ENCODE measurements at regions not wholly inside any gene's neighbourhood (a gene's known extent, or its start where the extent isn't known, plus 50 kb on each side); places are given as distances from the start of the nearest gene placed in this dataset.

DNA sequence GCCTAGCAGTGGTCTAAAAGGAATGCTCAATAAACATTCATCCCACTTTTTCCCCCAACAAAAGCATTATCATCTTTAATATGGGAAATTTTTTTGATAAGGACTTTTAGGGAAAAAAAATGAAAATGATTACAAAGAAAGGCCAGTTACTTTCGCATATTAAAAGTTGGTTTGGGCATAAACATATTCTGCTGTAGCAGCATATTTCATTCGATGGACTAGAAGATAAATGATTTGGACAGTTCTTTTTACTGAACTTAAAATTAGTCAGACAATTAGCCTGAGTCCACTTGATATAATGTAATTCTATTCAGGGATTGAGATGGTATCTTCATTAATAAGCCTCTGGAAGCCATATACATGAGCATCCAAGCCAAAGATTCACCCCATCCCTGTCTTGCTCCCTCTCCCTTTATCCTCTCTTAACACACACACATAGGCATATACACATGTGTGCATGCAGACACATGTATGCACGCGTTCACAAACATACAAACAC, 299.1 kb downstream of the NUAK1 start:
- in situ Hi-C loops (cut with HindIII; ENCODE audit: extremely low pct_ligation_motif_present, low pct_unique_long_range_greater_than_20kb), result no loop called here
- Histone ChIP-seq H3K36me3 (replicated peaks in 1 of 2; ENCODE audit: control insufficient read depth in 1 of 2, insufficient read depth in 2 of 2, low read length in 2 of 2) (no peaks in the 10 kb centered on the region), H3K4me1 (ENCODE audit: insufficient read depth, low read length) (no peaks in the 10 kb centered on the region), H3K9me3 (ENCODE audit: low read length) (no peaks in the 10 kb centered on the region), H2AFZ (ENCODE audit: low read length) (no peak overlapping the region), H3K4me2 (ENCODE audit: low read depth, low read length) (no peak overlapping the region), H3K27ac (ENCODE audit: extremely low read length, insufficient read depth, low read length) (no peak overlapping the region), H3K4me3 (replicated peaks in 1 of 3; ENCODE audit: insufficient read depth in 1 of 3, low read depth in 2 of 3, low read length in 3 of 3) (no peak overlapping the region), H3K79me2 (ENCODE audit: insufficient read depth, low read length) (no peaks in the 10 kb centered on the region), H3K27me3 (ENCODE audit: control insufficient read depth in 1 of 2, insufficient read depth in 2 of 2, low read length in 2 of 2) (no peaks in the 10 kb centered on the region; a peak in 1 of 5 replicates), H4K20me1 (ENCODE audit: insufficient read depth, low read length) (no peaks in the 10 kb centered on the region), H3K9ac (ENCODE audit: insufficient read depth, low read depth, low read length) (no peak overlapping the region)
- intact Hi-C loops (cut with micrococcal nuclease; ENCODE audit: unreplicated experiment), result no loop called here
- ATAC-seq (no peak), FAIRE-seq (no peak), DNase-seq (ENCODE audit: low spot score) (no peak)
- ChIA-PET CTCF (ENCODE audit: low intra/inter-chr PET ratio, low total read pairs) (no interaction called here), POLR2A (no interaction called here)
- WGBS (ENCODE audit: low lambda C conversion rate), result 35% methylated on average over 4 of the region's 4 CpGs
- no TSS peak for BruUV-seq (replicated peaks)
- no peak for TF ChIP-seq HNRNPL (IDR thresholded peaks at IDR 0.05; ENCODE audit: low read depth, low read length)
- TF ChIP-seq ZXDC (CRISPR knock-in tag; IDR thresholded peaks at IDR 0.05), result no peak
- no peak for TF ChIP-seq ZNF660 (CRISPR knock-in tag; IDR thresholded peaks at IDR 0.05; ENCODE audit: borderline replicate concordance, low read depth)
- no peak for TF ChIP-seq BCL6 (CRISPR knock-in tag; IDR thresholded peaks at IDR 0.05)
- no peak for TF ChIP-seq IRX3 (CRISPR knock-in tag; IDR thresholded peaks at IDR 0.05; ENCODE audit: borderline replicate concordance, low read depth)
- TF ChIP-seq SATB2 (CRISPR knock-in tag; IDR thresholded peaks at IDR 0.05), result no peak
- TF ChIP-seq ZSCAN31 (CRISPR knock-in tag; IDR thresholded peaks at IDR 0.05; ENCODE audit: low read depth), result no peak
- no peak for TF ChIP-seq HMG20B (CRISPR knock-in tag; conservative IDR thresholded peaks at IDR 0.05)
- TF ChIP-seq ETV6 (CRISPR knock-in tag; conservative IDR thresholded peaks at IDR 0.05), result no peak
- TF ChIP-seq, protein P1, sequence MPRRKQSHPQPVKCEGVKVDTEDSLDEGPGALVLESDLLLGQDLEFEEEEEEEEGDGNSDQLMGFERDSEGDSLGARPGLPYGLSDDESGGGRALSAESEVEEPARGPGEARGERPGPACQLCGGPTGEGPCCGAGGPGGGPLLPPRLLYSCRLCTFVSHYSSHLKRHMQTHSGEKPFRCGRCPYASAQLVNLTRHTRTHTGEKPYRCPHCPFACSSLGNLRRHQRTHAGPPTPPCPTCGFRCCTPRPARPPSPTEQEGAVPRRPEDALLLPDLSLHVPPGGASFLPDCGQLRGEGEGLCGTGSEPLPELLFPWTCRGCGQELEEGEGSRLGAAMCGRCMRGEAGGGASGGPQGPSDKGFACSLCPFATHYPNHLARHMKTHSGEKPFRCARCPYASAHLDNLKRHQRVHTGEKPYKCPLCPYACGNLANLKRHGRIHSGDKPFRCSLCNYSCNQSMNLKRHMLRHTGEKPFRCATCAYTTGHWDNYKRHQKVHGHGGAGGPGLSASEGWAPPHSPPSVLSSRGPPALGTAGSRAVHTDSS (CRISPR knock-in tag; conservative IDR thresholded peaks at IDR 0.05), result no peak
- no peak for TF ChIP-seq MIXL1 (CRISPR knock-in tag; IDR thresholded peaks at IDR 0.05)
- no peak for TF ChIP-seq ZNF816 (CRISPR knock-in tag; IDR thresholded peaks at IDR 0.05; ENCODE audit: borderline replicate concordance)
- TF ChIP-seq ZIK1 (CRISPR knock-in tag; IDR thresholded peaks at IDR 0.05; ENCODE audit: borderline replicate concordance, low read depth), result no peak
- no peak for TF ChIP-seq ZNF10 (CRISPR knock-in tag; IDR thresholded peaks at IDR 0.05; ENCODE audit: borderline replicate concordance, low read depth)
